Right hindlimb (tissue), 1 donor: ENCODE measurements at regions not wholly inside any gene's neighbourhood (a gene's known extent, or its start where the extent isn't known, plus 50 kb on each side); places are given as distances from the start of the nearest gene placed in this dataset.
A peak's percentile ranks its signal among the peaks of the same experiment; 100 is the strongest.

Experiments used
- DNase-seq: peaks from one replicate; pipeline ENCODE4 v3.0.0-alpha.2; 2018

DNA sequence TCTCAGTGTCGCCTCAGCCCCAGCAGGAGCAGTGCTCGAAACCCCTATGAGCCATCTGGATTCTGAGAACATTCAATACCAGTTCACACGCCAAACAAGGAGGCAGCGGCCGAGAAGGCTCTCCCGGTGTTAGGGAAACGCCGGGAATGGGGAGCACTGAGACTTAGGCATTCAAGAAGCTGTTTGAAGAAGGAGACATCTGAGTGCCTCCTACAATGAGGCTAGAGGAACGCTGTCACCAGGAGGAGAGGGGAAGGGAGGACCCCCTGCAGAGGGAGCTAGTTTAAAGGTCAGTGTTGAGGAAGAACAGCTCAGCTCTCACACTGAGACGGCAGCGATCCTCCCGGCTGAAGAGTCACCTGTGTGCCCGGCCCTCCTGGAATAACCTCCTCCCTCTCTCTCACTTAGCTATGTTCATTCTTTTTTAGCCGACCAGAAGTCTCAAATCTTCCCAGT lies 69.9 kb downstream of the SERPINA3 start:
- DNase-seq: no peak

DNA sequence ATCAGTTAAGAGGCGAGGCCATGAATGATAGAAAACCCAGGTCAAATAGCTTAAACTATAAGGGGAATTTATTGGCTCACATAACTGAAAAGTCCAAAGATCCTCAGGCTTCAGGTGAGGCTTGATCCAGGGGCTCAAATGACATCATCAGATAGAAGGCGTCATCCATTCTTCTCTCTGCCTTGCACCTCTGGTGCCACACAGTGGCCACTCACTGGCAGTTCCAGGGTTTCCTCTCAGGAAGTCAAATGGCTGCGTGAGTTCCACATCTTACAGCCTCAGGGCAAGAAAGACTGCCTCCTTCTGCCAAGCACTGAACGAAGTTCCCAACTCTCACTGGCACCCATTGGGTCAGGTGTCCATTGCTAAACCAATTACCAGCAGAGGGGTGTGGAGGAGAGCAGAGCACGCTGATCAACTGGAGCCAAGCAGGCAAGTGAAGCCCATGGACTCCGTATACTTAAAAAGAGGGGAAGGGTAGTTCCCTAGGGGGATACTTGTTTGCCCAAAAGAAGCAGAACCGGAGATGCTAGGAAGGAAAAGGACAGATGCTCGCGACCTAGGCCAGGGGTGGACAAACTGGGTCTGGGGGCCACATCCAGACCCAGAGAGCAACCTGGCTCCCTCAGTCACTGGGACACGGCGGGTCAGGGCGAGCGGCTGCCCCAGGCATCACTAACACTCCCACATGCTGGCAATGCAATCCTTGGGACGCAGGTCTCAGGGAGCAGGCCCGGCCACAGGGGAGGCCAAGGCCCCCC lies 69.3 kb downstream of the SERPINA3 start:
- DNase-seq: no peak

DNA sequence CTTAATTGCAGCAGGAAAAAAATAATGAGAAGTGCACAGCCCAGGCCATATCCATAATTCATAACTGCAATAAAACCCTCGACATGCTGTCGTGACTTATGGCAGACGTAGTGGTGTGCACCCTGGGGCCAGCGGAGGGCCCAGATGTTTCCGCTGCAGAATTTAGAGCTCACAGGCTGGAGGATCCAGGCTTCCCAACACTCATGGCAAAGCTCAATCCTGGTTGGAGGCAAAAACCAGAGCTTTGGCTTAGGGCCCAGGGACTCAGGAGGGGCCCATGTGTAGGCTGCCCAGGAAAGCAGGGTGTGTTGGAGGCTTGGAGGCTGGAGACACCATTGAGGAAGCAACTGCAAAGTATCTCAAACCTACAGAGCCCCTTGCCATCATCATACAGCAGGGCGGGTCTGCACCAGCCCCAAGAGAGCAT lies 68.7 kb downstream of the SERPINA3 start:
- DNase-seq: no peak

DNA sequence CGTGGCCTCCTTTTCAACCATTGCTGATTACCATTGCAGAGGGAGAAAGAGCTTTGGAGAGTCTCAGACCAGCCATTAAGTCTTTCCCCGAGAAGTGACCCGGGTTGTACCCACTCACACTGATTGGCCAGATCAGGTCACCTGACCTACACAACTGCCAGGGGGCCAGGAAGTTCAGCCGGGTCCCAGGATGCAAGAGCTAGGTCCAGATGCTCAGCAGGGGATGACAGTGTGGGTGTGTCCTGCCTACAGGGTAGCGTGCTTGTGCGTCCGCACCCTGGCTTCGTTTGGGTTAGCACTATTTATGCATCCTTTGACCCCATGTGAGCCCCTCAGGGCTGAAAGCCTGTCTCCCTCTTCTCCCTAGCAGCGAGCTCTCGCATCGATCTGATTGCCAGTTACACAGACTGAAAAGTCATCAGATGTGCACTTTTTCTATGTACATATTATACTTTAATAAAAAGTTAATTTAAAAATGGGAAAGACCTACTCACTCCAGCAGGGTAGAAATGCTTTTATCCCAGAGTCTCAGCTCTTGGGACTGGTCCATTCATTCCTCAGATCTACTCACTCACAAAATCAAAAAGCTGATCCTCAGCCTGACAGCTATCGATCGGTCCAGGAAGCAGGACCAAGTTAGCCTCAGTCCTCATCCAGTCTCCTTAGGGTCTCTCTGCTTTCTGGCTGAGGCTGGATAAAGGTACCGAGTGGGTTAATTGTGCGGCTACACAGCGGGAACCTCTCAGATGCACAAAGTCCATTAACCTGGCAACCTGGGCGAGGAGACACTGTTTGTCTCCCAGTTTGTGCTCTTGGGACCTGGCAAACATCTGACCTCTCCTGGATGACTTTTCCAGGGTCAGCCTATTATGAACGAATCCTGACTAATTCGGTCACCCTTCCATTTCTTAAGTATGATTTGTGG lies 68.0 kb downstream of the SERPINA3 start:
- DNase-seq: peak; percentile 50

DNA sequence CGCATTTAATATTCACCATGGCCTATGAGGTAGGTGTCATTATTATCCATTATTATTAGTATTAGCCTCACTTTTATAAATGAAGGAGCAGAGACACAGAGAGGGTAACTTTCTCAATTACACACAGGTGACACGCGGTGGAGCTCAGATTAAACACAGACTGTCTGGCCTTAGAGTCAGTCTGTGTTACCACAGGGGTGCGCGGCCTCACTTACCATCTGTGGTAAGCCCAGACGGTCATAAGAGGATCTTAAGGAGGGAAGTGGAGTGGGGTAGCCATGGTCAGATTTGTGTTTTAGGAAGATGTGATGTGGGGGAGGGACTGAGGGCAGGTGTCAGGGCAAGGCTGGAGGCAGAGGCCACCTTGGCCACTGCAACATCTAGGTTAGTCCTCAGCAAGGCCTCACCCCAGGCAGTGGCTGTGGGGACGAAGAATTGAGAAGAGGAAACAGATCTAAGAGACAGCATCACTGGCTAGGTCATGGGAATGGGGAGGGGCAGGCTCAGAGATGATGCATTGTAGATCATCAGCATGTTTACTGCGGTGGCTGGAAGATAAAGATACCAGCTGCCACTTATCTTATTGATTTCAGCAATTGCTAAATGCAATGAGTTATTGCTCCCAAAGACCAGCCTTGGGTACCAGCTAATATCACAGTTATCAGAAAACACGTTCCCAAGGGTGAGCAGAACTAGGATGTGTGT lies 67.1 kb downstream of the SERPINA3 start:
- DNase-seq: no peak

DNA sequence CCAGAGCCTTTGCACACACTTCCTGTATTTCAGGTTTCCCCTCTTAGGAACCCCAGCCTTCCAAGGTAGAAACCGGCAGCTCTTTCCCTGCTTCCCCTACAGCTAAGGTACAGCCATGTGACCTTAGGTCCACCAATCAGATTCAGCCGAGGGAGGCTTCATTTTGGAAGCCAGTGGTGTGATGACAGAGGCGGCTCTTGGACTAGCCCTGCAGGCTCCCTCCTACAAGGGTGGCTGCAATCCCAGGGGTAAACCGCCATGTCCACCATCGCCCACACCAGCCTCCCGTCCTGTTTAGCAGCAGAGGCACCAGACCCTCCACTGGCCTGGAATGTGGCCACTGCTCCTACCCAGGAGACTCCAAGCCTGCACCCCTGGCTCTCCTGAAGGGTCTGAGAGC lies 65.6 kb downstream of the SERPINA3 start:
- DNase-seq: no peak

DNA sequence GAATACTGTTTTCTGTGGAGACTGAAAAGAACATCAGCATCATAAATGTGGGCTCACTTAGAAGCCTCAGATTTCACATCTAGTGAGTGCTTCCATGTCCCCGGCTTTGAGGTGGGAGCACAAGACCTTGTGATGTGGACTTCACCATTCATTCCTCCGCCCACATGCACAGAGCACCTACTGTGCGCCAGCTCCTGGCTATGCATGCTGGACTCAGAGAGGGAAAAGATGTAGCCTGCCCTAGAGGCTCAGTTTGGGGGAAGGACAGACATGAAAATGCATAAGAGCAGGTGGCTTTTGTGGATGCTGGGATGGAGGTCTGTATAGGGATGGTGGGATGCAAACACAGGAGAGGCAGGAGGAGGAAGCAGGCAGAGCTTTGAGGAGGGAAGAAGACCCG lies 65.0 kb downstream of the SERPINA3 start:
- DNase-seq: no peak

DNA sequence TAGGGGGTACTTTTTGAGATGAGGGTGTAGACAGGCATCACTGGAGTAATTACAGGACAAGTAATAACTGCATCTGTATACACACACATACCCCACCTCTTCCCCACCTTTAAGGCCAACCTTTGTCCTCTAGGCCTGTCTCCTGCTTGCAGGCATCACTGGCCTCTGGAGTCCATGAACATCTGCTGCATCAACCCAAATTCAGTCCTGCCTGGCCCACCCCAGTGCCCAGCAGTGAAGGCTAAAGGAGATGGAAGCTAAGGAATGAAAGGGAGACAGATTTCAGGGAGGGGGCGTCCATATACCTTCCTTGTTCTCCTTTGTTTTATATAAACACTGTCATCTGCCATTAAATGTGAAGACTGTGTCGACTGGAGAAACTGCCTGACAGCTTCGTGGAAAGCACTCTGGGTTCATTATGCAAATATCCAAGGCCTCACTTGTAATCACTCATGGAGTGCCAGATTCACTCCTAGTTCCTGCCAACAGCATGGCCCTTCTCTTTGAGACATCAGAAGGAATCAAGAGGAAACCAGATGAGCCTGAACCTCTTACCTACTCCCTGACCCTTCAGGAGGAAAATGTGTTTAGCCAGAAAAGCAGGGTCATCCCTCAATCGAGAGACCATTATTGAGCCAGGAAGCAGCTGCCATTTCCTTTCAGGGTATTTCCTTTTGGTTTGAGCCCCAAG lies 64.4 kb downstream of the SERPINA3 start:
- DNase-seq: no peak

DNA sequence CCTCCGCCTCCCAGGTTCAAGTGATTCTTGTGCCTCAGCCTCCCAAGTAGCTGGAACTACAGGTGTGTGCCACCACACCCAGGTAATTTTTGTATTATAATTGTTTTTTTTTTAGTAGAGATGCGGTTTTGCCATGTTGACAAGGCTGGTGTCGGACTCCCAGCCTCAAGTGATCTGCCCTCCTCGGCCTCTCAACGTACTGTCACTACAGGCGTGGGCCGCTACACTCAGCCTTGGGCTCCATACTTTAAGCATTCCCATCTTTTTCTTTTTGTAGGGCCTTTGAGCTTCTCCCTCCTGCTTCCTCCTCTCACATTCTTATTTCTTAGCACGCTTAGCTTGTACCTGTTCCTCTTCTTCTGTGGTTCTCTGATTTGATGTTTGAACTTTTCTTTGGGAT lies 62.8 kb downstream of the SERPINA3 start:
- DNase-seq: no peak

DNA sequence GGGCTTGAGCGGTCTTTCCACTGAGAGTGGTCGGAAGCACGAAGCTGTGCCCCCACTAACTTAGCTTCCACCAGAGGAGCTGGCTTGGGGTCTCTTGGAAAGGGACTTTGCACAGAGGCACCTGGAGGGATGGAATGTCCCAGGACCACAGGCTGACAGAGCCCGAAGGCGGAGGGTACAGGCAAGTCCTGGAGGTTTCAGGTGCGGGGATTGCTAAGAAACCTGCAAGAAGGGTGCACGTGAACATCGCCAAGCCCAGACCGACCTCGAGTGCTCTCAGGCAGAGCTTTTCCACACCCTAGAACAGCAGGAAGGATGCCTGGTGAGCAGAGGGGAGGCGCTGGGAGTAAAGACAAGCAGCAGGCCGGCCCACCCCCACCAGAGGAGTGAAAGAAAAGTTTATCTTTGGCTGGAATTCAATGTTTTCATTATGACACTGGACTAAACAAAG lies 61.6 kb downstream of the SERPINA3 start:
- no peak for DNase-seq
